Lower lobe of right lung (tissue), 2 donors: ENCODE measurements at regions not wholly inside any gene's neighbourhood (a gene's known extent, or its start where the extent isn't known, plus 50 kb on each side); places are given as distances from the start of the nearest gene placed in this dataset.

ENCODE experiments used
- ATAC-seq, 2 donors: fragments of 200-7000 bp; cut with Tn5 transposase; one replicate each; pipeline ENCODE4 v1.9.1; 2020 to 2022; ENCODE audit warnings: mild to moderate bottlenecking in 2 of 2, moderate library complexity in 2 of 2
- DNase-seq: peaks from one replicate; pipeline ENCODE4 v3.0.0-alpha.2; 2020
- H3K27ac ChIP-seq: fragments of 200-600 bp; one replicate; pipeline ENCODE4 v1.8.0; 2022
- H3K27me3 ChIP-seq: fragments of 200-600 bp; one replicate; pipeline ENCODE4 v1.8.0; 2022; ENCODE audit warnings: low read depth
- H3K36me3 ChIP-seq: fragments of 200-600 bp; one replicate; pipeline ENCODE4 v1.8.0; 2022; ENCODE audit warnings: mild to moderate bottlenecking
- H3K4me1 ChIP-seq: fragments of 200-600 bp; one replicate; pipeline ENCODE4 v1.8.0; 2022
- H3K4me3 ChIP-seq: fragments of 200-600 bp; one replicate; pipeline ENCODE4 v1.8.0; 2022; ENCODE audit warnings: mild to moderate bottlenecking
- H3K9me3 ChIP-seq: fragments of 200-600 bp; one replicate; pipeline ENCODE4 v1.8.0; 2022
- CTCF ChIP-seq: fragments of 200-600 bp; IDR thresholded peaks from one replicate; pipeline ENCODE4 v1.8.0; 2022; ENCODE audit warnings: antibody characterized with exemption, mild to moderate bottlenecking
- intact Hi-C: fragments of 100-400 bp; cut with DNase I; formaldehyde crosslinking; loops from one replicate; pipeline ENCODE4 v1.11.0; 2022
- donor health status: DM: no; HTN: yes; CAD: no; lungs with severe emphysema.

- Histone ChIP-seq H3K4me1 (no peaks in the 10 kb centered on the region), H3K9me3 (no peaks in the 10 kb centered on the region), H3K27me3 (no peaks in the 10 kb centered on the region), H3K4me3 (no peak overlapping the region), H3K36me3 (no peaks in the 10 kb centered on the region), H3K27ac (no peak overlapping the region)
- ATAC-seq (no peak), DNase-seq (no peak)
- no peak for TF ChIP-seq CTCF
- intact Hi-C loops: no loop called here
Observed at GRCh38 chr2:12286347-12286746, 430.4 kb upstream of the TRIB2 start.

- Histone ChIP-seq H3K27ac (no peak overlapping the region), H3K36me3 (no peaks in the 10 kb centered on the region), H3K9me3 (no peaks in the 10 kb centered on the region), H3K27me3 (no peaks in the 10 kb centered on the region), H3K4me1 (no peaks in the 10 kb centered on the region), H3K4me3 (no peak overlapping the region)
- TF ChIP-seq CTCF: no peak
- intact Hi-C loops: no loop called here
- DNase-seq (no peak), ATAC-seq (no peak)
Observed at GRCh38 chr2:12287220-12287751, 429.4 kb upstream of the TRIB2 start.

DNA sequence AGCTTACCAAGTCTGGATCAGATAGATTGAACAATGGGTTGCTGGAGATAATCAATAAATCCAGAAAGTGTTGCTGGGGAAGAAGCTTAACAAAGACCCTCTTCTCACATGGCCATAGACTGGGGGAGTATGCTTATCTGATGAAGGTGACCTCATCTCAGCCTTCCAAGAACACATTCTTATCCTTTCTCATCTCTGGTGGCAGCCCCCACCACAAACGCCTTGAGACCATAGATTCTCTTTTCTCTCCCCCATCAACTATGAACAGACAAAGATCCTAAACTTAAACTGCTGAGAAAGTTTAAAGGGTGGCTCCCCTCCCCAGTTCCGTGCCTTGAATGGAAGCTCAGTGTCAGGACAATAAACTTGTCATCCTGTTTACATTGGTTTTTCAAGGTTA, 428.7 kb upstream of the TRIB2 start:
- no peak for DNase-seq
- no peaks in the 10 kb centered on the region for H3K4me1 ChIP-seq
- intact Hi-C loops: no loop called here
- H3K27ac ChIP-seq: no peak overlapping the region
- no peaks in the 10 kb centered on the region for H3K36me3 ChIP-seq
- H3K27me3 ChIP-seq: no peaks in the 10 kb centered on the region
- no peak overlapping the region for H3K4me3 ChIP-seq
- no peak for TF ChIP-seq CTCF
- no peak for ATAC-seq
- no peaks in the 10 kb centered on the region for H3K9me3 ChIP-seq

DNA sequence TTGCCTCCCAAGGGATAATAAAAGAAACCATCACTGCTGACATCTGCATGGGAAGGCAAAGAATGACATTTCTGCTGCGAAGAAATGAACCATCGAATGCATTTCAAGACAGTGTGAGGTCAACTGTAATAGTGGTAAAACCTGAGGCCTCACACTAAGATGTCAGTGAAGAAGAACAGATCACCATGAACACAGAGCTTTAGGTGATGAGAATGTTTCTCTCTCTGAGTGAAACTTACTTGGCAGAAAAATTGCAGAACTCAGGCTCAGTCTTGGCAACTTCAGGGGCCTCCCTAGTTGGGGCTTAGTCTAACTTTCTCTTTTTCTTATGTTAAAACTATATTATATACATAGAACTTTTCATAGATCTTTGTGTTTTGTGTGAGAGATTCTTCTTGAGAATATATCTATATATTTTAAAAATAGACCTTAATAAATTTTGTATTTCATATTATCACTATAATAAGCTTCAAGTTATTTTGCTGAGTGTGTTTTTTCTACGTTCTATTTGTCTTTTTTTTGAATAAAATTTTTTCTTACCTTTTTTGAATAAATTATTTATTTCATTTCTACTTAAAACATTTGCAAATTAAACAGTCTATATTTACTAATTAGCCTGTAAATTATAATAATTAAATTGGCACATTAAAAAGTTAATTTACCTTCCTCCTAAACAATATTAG, 427.5 kb upstream of the TRIB2 start:
- TF ChIP-seq CTCF: no peak
- Histone ChIP-seq H3K36me3 (no peaks in the 10 kb centered on the region), H3K27ac (no peak overlapping the region), H3K27me3 (no peaks in the 10 kb centered on the region), H3K4me3 (no peak overlapping the region), H3K4me1 (no peaks in the 10 kb centered on the region), H3K9me3 (no peaks in the 10 kb centered on the region)
- intact Hi-C loops: no loop called here
- DNase-seq (no peak), ATAC-seq (no peak)

GRCh38 chr2:12291303-12291702, 425.4 kb upstream of the TRIB2 start:
- no peak overlapping the region for H3K4me3 ChIP-seq
- DNase-seq: no peak
- no peak for ATAC-seq
- no peaks in the 10 kb centered on the region for H3K36me3 ChIP-seq
- no peaks in the 10 kb centered on the region for H3K4me1 ChIP-seq
- H3K27me3 ChIP-seq: no peaks in the 10 kb centered on the region
- no peak for TF ChIP-seq CTCF
- H3K27ac ChIP-seq: no peak overlapping the region
- intact Hi-C loops: no loop called here
- no peaks in the 10 kb centered on the region for H3K9me3 ChIP-seq
